ENCODE measurements at regions not wholly inside any gene's neighbourhood (a gene's known extent, or its start where the extent isn't known, plus 50 kb on each side); places are given as distances from the start of the nearest gene placed in this dataset.
"Not testable (repeated sequence)": the region's sequence is repeated elsewhere in the genome, so short reads cannot be mapped to it uniquely, and the experiment has no call there.

GRCh38 chr12:66753810-66754209, 74.9 kb upstream of the GRIP1 start:
- DNase-seq: no peak

GRCh38 chr12:66755727-66756395, 77.0 kb upstream of the GRIP1 start:
- H3K27me3 Mint-ChIP-seq (ENCODE audit: unreplicated experiment): no peaks in the 10 kb centered on the region
- peaks cover 3% of the 10 kb centered on the region for H3K9me3 Mint-ChIP-seq (ENCODE audit: low read depth, unreplicated experiment)
- TF ChIP-seq CTCF (IDR thresholded peaks at IDR 0.05; ENCODE audit: unreplicated experiment): no peak
- H3K4me3 Mint-ChIP-seq (ENCODE audit: low read depth, unreplicated experiment): no peak overlapping the region
- no peaks in the 10 kb centered on the region for H3K36me3 Mint-ChIP-seq (ENCODE audit: insufficient read depth, unreplicated experiment)
- H3K27ac Mint-ChIP-seq (ENCODE audit: unreplicated experiment): no peak overlapping the region
- H3K4me1 Mint-ChIP-seq (ENCODE audit: low read depth, unreplicated experiment): peaks cover 6% of the 10 kb centered on the region
- DNase-seq: no peak
- no TSS peak for BruUV-seq (replicated peaks)
- CTCF ChIA-PET: no interaction called here
- intact Hi-C loops (cut with micrococcal nuclease; ENCODE audit: unreplicated experiment): no loop called here

More at GRCh38 chr12:66753810-66754209, 74.9 kb upstream of the GRIP1 start:
- BruUV-seq (replicated peaks): no TSS peak
- Mint-ChIP-seq H3K36me3 (ENCODE audit: insufficient read depth, unreplicated experiment) (no peaks in the 10 kb centered on the region), H3K4me1 (ENCODE audit: low read depth, unreplicated experiment) (peaks cover 6% of the 10 kb centered on the region), H3K9me3 (ENCODE audit: low read depth, unreplicated experiment) (peaks cover 3% of the 10 kb centered on the region), H3K27me3 (ENCODE audit: unreplicated experiment) (no peaks in the 10 kb centered on the region), H3K4me3 (ENCODE audit: low read depth, unreplicated experiment) (no peak overlapping the region), H3K27ac (ENCODE audit: unreplicated experiment) (no peak overlapping the region)
- no peak for TF ChIP-seq CTCF (IDR thresholded peaks at IDR 0.05; ENCODE audit: unreplicated experiment)
- CTCF ChIA-PET: interaction anchor here (1.2 kb wide), 1 partner anchor 401 kb away, joined by 3 read pairs; no protein-coding TSS in a partner anchor
- intact Hi-C loops (cut with micrococcal nuclease; ENCODE audit: unreplicated experiment): no loop called here

GRCh38 chr12:66756631-66757030, 77.8 kb upstream of the GRIP1 start:
- H3K27ac Mint-ChIP-seq (ENCODE audit: unreplicated experiment): no peak overlapping the region
- no peak overlapping the region for H3K4me3 Mint-ChIP-seq (ENCODE audit: low read depth, unreplicated experiment)
- CTCF ChIA-PET: no interaction called here
- intact Hi-C loops (cut with micrococcal nuclease; ENCODE audit: unreplicated experiment): no loop called here
- peaks cover 6% of the 10 kb centered on the region for H3K4me1 Mint-ChIP-seq (ENCODE audit: low read depth, unreplicated experiment)
- H3K9me3 Mint-ChIP-seq (ENCODE audit: low read depth, unreplicated experiment): peaks cover 9% of the 10 kb centered on the region
- no peaks in the 10 kb centered on the region for H3K27me3 Mint-ChIP-seq (ENCODE audit: unreplicated experiment)
- H3K36me3 Mint-ChIP-seq (ENCODE audit: insufficient read depth, unreplicated experiment): no peaks in the 10 kb centered on the region
- BruUV-seq (replicated peaks): no TSS peak
- no peak for TF ChIP-seq CTCF (IDR thresholded peaks at IDR 0.05; ENCODE audit: unreplicated experiment)
- DNase-seq: no peak

- intact Hi-C loops (cut with micrococcal nuclease; ENCODE audit: unreplicated experiment); H3K36me3 Mint-ChIP-seq (ENCODE audit: insufficient read depth, unreplicated experiment); H3K4me3 Mint-ChIP-seq (ENCODE audit: low read depth, unreplicated experiment); CTCF ChIA-PET; DNase-seq; H3K9me3 Mint-ChIP-seq (ENCODE audit: low read depth, unreplicated experiment); H3K4me1 Mint-ChIP-seq (ENCODE audit: low read depth, unreplicated experiment); H3K27ac Mint-ChIP-seq (ENCODE audit: unreplicated experiment); BruUV-seq (replicated peaks); H3K27me3 Mint-ChIP-seq (ENCODE audit: unreplicated experiment): not testable (repeated sequence)
Measured at GRCh38 chr12:66760122-66760521, 81.2 kb upstream of the GRIP1 start.

GRCh38 chr12:66763467-66763866, 84.6 kb upstream of the GRIP1 start:
- Mint-ChIP-seq H3K27me3 (ENCODE audit: unreplicated experiment) (no peaks in the 10 kb centered on the region), H3K4me1 (ENCODE audit: low read depth, unreplicated experiment) (no peaks in the 10 kb centered on the region), H3K9me3 (ENCODE audit: low read depth, unreplicated experiment) (peaks cover 6% of the 10 kb centered on the region), H3K27ac (ENCODE audit: unreplicated experiment) (no peak overlapping the region), H3K4me3 (ENCODE audit: low read depth, unreplicated experiment) (no peak overlapping the region), H3K36me3 (ENCODE audit: insufficient read depth, unreplicated experiment) (no peaks in the 10 kb centered on the region)
- DNase-seq: no peak
- CTCF ChIA-PET: interaction anchor here (1.1 kb wide), 1 partner anchor 12 kb away, joined by 4 read pairs; no protein-coding TSS in a partner anchor
- TF ChIP-seq CTCF (IDR thresholded peaks at IDR 0.05; ENCODE audit: unreplicated experiment): no peak
- no TSS peak for BruUV-seq (replicated peaks)
- intact Hi-C loops (cut with micrococcal nuclease; ENCODE audit: unreplicated experiment): no loop called here

Data from Calu3 (cell line).